ENCODE measurements at regions not wholly inside any gene's neighbourhood (a gene's known extent, or its start where the extent isn't known, plus 50 kb on each side); places are given as distances from the start of the nearest gene placed in this dataset.

DNA sequence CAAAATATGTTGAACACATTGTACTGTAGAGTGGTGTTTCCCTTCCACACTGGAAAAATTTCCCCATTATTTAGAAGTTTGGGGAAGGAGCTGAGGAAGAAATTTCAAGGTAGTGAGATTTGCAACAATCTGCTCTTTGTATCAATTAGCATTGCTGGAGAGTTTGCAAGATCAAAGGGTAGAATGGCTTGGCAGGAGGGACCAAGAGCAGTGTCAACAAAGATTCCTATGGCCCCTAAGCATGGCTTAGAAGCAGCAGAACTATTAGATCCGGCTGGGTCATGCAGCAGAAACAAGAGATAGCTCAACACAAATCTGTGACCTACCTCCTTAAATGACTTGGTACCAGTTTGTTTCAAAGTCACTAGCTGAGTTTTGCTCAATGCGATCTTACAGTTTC lies 175.0 kb downstream of the C3orf38 start:
- TF ChIP-seq POLR2AphosphoS5 (IDR thresholded peaks at IDR 0.05; ENCODE audit: borderline replicate concordance, low read depth, low read length) (no peak), EZH2 (IDR thresholded peaks at IDR 0.05) (no peak), FOXP2 (optimal IDR thresholded peaks at IDR 0.05; ENCODE audit: control extremely low read depth, extremely low read length, insufficient read depth) (no peak)

Measured in SK-N-MC (cell line).